Breast epithelium (tissue), 3 donors: ENCODE measurements at regions not wholly inside any gene's neighbourhood (a gene's known extent, or its start where the extent isn't known, plus 50 kb on each side); places are given as distances from the start of the nearest gene placed in this dataset.

Experiments
- POLR2A ChIP-seq: fragments of 450-650 bp; IDR thresholded peaks from one replicate; pipeline ENCODE4 v1.6.1; 2016; ENCODE audit warnings: antibody characterized with exemption, mild to moderate bottlenecking, moderate library complexity
- POLR2AphosphoS5 ChIP-seq, 3 donors: sonication (generic); formaldehyde crosslinking; IDR thresholded peaks; one replicate each; pipeline ENCODE4 v1.6.1; 2017; ENCODE audit warnings: antibody characterized with exemption in 3 of 3
- TF ChIP-seq, protein P1 (sequence below), 3 donors: fragments of 450-650 bp; IDR thresholded peaks; one replicate each; pipeline ENCODE4 v1.5.1; 2016 to 2017; ENCODE audit warnings: antibody characterized with exemption in 3 of 3, mild to moderate bottlenecking in 3 of 3, moderate library complexity in 3 of 3

GRCh38 chr11:134905517-134905916 is 493.5 kb upstream of the B3GAT1 start:
- TF ChIP-seq, protein P1, sequence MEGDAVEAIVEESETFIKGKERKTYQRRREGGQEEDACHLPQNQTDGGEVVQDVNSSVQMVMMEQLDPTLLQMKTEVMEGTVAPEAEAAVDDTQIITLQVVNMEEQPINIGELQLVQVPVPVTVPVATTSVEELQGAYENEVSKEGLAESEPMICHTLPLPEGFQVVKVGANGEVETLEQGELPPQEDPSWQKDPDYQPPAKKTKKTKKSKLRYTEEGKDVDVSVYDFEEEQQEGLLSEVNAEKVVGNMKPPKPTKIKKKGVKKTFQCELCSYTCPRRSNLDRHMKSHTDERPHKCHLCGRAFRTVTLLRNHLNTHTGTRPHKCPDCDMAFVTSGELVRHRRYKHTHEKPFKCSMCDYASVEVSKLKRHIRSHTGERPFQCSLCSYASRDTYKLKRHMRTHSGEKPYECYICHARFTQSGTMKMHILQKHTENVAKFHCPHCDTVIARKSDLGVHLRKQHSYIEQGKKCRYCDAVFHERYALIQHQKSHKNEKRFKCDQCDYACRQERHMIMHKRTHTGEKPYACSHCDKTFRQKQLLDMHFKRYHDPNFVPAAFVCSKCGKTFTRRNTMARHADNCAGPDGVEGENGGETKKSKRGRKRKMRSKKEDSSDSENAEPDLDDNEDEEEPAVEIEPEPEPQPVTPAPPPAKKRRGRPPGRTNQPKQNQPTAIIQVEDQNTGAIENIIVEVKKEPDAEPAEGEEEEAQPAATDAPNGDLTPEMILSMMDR (IDR thresholded peaks at IDR 0.05) = no peak
- TF ChIP-seq POLR2AphosphoS5 (IDR thresholded peaks at IDR 0.05) = no peak
- no peak for TF ChIP-seq POLR2A
